Forelimb muscle (tissue), 1 donor: ENCODE measurements at regions not wholly inside any gene's neighbourhood (a gene's known extent, or its start where the extent isn't known, plus 50 kb on each side); places are given as distances from the start of the nearest gene placed in this dataset.
"Not testable (repeated sequence)": the region's sequence is repeated elsewhere in the genome, so short reads cannot be mapped to it uniquely, and the experiment has no call there.

Experiments
- DNase-seq: peaks from one replicate; pipeline ENCODE4 v3.0.0-alpha.2; 2013; ENCODE audit warnings: low read depth

DNA sequence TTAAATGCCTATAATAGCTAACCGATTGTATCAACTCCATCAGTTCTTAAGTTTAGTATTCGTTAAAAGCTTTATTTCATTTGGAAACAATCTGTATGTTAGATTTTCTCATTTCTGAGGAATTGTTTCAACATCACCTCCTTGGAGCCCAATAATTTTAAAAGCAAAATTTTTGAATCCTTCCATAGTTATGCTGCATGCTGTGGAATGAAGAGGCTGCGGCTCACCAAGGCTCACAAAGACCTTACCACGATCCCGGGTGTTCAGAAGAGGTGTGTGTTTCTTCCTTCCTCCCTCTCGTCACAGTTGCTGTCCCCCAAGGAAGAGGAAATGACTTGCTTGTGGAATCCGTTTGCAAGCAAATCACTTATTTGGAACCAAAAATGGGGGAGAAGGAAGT is 143.8 kb downstream of the FGF1 start:
- no peak for DNase-seq

DNA sequence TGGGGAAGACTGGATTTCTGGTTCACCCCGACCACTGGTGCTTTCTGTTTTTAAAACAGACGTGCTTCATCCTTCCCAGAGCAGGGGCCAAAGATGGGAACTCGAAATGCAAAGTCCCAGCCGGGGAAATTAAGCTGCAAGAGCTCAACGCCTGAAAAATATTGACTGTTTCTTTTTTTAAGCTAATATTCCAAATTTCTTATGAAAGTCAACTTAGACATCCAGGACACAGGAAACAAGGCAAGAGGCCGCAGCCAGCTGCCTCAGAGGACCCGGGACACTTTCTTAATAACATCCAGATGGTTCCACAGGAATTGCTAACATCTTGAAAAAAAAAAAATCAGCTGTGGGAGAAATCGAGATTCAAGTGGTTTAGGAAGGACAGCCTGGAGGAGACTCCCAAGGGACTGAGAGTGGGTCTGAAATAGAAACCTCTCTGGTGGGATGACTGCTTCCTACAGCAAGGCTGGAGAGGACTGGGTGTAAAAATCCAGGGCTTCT is 144.9 kb downstream of the FGF1 start:
- DNase-seq = peak; percentile 77

DNA sequence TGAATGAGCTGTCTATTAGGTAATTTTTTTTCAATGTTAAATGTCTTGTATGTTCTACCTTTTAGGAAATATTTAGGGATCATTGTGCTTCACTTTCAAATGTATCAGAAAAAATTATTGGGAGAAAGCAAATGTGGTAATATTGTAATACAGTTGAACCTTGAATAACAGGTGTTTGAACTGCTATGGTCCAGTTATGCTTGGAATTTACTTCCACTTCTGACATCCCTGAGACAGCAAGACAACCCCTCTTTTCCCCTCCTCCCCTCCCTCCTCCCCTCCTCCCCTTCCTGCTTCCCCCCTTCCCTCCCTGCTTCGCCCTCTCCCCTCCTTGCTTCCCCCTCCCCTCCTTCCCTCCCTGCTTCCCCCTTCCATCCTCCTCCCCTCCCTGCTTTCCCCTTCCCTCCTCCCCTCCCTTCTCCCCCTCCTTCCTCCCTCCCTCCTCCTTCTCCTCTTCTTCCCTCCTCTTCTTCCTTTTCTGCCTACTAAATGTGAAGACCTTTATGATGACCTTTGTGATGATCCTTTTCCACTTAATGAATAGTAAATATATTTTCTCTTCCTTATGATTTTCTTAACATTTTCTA is 146.6 kb downstream of the FGF1 start:
- no peak for DNase-seq

DNA sequence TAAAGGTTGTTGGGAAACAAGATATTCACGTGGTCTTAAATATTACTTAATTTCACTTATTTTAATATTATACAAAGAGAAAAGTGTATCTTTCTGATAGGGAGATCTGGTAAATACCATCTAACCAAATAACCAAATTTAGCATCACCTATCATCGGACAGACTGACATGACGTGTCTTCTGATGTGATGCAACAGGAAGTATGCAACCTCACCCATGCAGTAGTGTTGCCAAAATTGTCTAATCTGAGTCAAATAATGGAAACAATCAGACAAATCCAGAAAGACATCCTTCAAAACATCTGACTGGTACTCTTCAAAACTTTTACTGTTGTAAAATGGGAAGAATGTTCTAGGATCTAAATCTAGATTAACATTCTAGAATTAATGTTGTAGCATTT is 148.0 kb downstream of the FGF1 start:
- no peak for DNase-seq

DNA sequence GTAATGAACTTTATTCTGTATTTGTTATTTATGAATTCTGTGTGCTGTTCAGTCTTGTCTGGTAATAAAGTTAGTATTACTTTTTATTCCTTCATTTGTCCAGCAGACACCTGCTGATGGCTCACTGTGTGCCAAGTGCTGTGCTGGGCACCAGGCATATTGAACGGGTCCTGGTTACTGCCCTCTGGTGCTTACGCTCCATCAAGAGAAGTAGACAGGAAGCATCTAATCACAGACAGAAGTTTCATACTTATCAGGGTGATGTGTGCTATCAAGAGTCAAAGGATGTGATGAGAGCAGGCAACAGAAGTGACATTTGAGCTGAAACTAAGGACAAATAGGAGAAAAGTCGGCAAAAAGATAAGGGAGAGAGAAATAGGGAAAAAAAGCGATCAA is 153.1 kb downstream of the FGF1 start:
- DNase-seq = no peak

DNA sequence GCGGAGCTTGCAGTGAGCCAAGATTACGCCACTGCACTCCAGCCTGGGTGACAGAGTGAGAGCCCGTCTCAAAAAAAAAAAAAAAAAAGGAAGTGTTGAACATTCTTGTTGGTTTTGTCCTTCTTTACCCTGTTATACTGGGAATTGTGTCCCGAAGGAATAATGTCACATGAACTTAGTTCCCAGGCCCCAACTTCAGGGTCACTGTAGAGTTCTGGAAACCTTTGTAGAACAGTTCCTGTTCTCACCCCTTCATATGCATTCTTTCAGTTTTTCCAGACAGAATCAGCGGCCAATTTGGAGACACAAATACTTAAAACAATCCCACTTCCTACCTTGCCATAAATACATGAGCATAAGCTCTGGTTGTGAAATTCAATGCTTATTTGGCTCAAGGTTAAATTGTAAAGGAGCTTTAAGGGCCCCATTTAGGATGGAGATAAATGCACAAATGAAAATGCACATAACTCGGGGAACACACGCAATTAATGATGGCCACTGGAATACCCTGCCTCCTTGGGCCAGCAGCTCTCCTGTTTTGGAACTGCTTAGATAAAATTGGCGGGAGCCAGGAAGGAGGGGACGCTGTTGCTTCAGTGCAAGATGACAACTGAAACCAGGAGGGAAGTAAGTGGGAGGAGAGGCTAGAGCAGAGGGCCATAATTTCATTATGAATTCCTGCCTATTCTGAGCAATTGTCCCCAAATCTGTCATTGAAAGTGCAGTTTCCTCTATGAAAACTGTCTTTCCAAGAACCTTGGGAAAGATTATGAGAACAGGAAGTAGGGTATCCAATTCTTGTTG is 153.7 kb downstream of the FGF1 start:
- DNase-seq = no peak

DNA sequence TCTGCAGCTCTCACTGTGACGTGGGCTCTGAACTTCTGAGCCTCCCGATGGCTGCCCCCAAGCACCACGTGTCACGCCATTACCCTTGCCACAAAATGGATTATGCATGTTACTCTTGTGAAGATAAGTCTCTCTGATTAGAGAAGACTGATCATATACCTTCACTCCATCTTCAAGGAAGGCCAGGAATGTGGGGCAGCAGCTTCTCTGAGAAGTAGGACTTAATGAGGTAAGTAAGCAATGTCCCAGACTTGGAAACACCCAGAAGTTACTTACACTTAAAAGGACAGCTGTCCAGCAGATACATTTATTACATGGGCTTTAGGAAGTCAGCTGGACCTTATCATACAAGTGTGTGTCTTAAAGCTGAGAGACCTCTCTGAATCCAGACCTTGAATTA is 155.0 kb downstream of the FGF1 start:
- DNase-seq = no peak

DNA sequence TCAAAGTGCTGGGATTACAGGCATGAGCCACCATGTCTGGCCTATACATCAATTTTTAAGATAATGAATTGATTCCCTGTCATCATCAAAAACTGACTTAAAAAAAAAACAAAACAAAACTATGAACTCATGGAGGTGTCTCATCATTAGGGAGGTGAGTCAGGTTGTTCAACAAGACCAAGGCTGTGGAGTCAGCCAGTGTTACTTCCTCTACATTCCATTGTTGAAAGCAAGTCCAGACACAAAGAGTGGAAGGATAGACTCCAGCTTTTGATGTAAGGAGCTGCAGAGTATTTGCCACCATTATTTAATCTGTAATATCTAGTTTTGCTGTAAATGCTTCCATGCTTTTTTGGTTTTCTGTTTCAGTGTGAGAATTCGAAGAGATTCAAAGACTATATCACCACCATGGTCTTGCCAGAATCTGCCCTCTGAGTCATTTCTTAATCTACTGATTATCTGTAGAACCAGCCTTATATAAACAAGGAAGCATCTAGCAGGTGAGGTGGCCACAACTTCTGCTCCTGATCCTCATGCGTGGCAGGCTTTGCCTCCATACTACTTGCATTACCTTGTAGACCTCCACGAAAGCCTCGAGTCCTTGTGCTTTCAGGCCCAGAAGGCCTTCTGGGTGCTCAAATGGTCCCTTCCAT is 156.1 kb downstream of the FGF1 start:
- no peak for DNase-seq

DNA sequence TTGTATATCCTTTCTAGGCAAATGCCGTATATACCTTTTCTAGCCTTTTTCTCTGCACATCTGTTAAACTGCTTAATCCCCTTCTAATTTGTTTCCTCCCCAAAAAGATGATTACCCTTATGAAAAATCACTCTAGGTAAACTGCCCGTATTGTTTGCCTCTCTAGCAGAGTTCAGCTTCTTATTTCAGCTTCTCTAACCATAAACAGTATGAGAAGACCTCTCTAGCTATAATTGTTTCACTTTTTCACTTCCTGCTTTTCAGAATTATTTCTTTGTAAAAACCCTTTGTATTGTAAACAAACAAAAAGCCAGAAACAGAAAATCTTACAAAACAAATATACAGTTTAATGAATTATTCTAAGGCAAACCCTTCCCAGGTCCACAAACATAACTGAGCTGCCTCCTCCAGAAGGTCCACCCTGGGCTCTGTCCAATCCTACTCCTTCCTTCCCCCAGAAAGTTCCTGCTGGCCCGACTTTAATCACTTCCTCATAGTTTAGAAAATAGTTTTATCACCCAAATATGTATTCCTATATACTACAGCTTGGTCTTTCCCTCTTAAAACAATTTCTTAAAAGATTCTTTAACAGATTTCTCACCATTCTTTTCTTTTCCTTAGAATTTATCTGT is 158.1 kb downstream of the FGF1 start:
- no peak for DNase-seq

DNA sequence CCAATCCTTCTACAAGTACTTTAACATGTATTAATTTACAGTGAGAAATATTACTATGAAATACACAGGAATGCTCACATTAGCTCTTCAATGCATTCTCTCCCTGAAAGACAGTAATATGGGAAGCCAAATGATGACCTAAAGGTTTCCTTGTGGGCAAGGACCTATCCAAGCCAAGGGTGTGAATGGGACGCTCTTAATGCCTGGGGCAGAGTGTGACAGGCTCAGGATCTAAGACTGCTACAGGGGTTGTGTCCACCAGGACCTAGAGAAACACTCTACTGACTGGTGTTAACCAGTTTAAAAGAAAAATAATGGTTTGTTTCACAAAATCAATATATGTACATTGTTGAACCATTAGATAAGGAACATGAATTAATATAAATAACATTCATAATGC is 158.7 kb downstream of the FGF1 start:
- DNase-seq = no peak

DNA sequence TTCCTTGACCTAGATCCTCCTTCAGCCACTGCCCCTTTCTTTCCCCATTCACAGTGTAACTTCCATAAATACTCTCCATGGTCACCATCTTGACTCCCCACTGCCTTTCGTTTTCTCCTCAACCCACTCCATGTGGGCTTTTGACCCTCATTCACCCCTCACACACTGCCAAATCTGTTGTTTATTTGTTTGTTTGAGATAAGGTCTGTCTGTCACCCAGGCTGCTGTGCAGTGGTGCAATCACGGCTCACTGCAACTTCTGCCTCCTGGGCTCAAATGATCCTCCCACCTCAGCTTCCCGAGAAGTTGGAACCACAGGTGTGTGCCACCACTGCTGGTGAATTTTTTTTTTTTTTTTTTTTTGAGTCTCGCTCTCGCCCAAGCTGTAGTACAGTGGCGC is 162.9 kb downstream of the FGF1 start:
- DNase-seq = no peak

DNA sequence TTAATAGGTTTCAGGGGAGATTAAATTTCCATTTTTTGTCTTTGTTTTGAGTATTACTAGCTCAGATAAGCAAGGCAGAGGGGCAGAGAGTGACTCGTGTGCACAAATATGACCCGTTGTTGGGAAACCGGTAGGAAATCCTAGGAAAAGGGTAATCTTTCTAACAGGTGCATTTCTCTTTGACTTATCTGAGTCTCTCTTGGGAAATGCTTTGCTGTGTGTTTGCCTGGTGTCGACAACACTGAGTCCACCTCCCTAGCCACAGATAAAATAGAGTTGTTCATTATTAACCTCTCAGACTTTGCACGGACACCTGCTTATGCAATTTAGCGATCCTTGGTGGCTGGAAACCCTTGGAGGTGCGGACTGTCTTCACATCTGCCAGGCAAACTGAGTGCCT is 164.2 kb downstream of the FGF1 start:
- DNase-seq = no peak

DNA sequence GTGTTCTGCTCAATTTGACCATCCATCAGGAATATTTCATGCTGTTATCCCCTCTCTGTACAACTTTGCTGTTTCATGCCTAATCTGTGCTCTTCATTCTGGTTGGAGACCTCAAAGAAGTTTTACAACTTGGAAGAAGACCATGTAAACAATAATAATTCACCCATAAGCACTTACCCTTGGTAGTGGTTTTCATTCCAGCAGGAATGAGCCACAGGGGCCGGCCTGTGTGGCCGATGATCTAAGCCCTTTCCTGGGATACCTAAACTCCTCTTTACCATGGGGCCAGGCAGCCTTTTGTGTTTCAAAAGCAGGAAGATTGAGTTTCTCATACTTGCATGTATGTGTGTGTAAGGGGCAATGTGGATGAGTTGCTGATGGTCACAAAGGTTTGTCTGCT is 165.0 kb downstream of the FGF1 start:
- DNase-seq = no peak

DNA sequence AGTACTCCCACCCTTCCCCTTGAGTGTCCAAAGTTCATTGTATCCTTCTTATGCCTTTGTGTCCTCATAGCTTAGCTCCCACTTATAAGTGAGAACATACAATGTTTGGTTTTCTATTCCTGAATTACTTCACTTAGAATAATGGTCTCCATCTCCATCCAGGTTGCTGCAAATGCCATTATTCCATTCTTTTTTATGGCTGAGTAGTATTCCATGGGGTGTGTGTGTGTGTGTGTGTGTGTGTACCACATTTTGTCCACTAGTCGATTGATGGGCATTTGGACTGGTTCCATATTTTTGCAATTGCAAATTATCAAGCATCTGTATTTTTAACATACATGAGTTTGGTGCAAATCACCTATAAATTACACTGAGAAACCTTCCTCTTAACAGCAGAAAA is 166.0 kb downstream of the FGF1 start:
- DNase-seq = not testable (repeated sequence)

DNA sequence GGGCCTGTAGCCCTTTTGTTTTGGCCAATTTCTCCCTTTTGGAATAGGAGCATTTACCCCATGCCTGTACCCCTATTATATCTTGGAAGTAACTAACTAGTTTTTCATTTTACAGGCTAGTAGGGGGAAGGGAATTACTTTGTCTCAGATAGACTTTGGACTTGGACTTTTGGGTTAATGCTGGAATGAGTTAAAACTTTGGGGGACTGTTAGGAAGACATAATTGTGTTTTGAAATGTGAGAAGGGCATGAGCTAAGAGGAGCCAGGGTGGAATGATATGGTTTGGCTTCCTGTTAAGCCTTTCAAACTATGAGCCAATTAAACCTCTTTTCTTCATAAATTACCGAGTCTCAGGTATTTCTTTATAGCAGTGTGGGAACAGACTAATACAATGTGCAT is 168.1 kb downstream of the FGF1 start:
- DNase-seq = no peak

DNA sequence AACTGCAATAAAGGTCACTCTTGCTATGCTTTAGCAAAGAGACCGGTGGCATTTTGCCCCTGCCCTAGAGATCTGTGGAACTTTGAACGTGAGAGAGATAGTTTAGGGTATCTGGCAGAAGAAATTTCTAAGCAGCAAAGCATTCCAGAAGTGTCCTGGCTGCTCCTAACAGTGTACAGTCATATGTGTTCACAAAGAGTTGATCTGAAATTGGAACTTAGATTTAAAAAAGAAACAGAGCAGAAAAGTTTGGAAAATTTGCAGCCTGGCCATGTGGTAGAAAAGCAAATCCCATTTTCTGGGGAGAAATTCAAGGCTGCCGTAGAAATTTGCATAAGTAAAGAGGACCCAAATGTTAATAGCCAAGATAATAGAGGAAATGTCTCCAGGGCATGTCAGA is 169.2 kb downstream of the FGF1 start:
- DNase-seq = no peak

DNA sequence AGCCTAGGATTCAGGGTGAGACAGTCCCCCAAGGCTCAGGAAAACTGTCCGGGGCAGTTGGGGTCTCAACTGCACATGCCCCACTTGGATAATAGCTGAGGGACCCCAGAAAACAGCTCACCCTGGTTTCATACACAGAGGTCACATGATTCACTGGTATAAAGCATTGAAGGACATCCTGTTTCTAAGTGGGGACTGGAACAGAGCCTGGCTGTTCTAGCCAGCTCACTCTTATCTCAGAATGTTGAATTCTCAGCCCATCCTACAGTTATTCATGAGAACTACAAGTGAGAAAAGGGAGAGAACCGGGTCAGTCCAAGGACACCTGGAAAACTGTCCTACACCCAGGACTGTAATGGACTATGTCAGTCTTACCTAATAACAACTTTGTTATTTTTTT is 170.9 kb downstream of the FGF1 start:
- no peak for DNase-seq

DNA sequence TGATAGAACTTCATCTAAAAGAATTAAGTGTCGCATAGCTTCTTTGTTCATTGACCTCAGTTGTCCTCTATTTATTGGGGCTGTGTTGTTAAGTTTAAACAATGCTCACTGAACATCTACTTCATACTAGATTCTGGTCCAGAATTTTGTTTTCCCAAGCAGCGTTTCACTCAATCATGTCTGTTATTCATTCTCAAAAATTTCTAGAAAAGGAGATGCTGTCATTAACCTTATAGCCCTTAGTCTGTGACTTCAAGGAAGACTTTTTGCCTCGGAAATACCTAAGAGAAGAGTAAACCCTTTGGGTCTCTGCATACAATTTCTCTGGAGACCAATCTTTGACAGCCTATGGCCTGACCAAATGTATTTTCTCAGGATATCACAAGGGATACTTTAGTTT is 171.7 kb downstream of the FGF1 start:
- no peak for DNase-seq

DNA sequence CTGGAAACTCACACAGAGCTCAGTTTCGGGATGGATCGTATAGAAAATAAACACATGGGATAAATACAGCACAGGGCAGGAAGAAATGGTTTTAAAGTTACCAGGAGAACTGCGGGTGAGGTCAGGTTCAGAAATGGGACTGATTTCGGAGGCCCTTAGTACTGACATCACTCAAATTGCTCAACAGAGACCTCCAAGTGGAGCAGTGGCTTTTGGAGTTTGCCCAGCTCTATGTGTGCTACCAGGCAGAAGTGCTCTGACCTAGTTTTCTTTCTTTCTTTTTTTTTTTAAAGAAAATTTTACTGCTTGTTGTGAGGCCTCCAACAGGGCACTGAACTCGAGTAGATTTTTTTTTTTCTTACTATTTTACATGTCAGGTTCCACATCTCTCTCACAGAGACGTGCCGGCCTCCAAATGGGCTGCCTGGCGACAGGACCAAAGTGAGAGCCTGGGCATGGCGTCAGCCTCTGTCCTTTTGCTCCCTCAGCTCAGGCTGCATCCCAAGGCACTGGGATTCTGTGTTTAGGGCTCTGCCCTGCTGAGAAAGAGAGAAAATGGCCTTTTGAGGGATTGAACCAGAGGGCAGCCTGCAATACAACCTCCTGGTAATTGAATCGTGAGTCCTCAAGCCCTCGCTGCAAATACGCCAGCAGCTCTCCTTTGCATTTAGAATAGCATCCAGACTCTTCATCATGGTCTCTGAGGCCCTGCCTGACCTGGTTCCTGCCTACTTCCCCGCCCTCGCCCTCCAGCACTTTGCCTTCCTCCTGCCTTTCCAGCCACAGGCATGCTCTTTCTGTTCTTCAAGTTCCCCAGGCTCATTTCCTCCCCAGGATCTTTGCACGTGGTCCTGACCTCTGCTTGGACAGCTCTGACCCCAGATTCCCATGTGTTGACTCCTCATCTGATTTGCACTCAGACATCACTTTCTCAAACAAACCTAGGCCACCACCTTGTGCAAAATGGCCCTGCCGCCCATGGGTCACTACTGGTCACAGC is 173.5 kb downstream of the FGF1 start:
- DNase-seq = no peak

DNA sequence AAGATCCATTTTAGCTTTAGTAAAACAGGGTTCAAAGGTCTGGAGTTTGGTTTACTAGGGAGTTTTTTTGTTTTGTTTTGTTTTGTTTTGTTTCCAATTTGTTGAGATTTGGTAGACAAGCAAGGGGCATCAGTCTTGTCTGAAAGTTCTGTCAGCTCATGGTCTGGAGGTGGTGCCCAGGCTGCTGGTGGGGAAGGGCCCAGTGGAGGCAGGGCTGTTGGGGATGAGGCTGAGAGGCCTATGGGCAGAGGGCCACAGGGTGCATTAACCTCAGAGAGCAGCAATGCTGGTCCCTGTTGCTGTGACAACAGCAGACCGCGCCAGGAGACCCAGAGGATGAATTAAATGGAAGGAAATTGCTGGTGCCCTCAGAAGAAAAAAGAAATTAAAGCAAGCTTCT is 174.5 kb downstream of the FGF1 start:
- DNase-seq = no peak

DNA sequence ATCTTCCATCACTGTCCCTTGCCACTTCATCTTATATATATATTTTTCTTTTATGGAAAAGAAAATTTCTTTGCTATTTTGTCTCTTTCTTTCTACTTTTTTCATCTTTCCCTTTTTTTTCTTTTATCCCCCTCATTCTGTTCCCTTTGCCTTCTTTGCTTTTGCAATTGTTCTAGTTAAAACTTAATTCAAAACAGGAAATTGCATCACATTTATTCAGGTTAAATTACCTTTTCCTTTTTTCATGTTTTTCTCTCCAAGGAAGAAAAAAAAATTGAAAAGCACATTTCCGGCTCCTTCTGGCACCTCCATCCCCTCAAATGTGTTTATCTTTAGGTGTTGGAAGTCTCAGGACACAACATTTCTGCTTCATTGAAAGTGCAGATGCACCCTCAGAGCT is 176.9 kb downstream of the FGF1 start:
- no peak for DNase-seq
